GM23248 (cell line): ENCODE measurements at regions not wholly inside any gene's neighbourhood (a gene's known extent, or its start where the extent isn't known, plus 50 kb on each side); places are given as distances from the start of the nearest gene placed in this dataset.
A peak's percentile ranks its signal among the peaks of the same experiment; 100 is the strongest.
"Not testable (repeated sequence)": the region's sequence is repeated elsewhere in the genome, so short reads cannot be mapped to it uniquely, and the experiment has no call there.

Experiments
- DNase-seq: peaks from one replicate; pipeline ENCODE4 v3.0.0-alpha.2; 2015
- H2AFZ ChIP-seq: fragments of 200-600 bp; sonication (generic); 2 replicates; pipeline ENCODE4 v1.6.1; 2016; ENCODE audit warnings: antibody characterized with exemption
- H3F3A ChIP-seq: fragments of 200-600 bp; sonication (generic); 2 replicates; pipeline ENCODE4 v1.6.1; 2016; ENCODE audit warnings: mild to moderate bottlenecking, antibody characterized with exemption, mixed run types; ENCODE audit not compliant: insufficient read depth
- H3K27ac ChIP-seq: fragments of 200-600 bp; sonication (generic); 2 replicates; pipeline ENCODE4 v1.5.1; 2016; ENCODE audit warnings: mild to moderate bottlenecking
- H3K27me3 ChIP-seq: fragments of 200-600 bp; sonication (generic); replicated peaks from 2 replicates; pipeline ENCODE4 v1.6.1; 2016; ENCODE audit warnings: mild to moderate bottlenecking; ENCODE audit not compliant: insufficient read depth
- H3K36me3 ChIP-seq: fragments of 200-600 bp; sonication (generic); 2 replicates; pipeline ENCODE4 v1.6.1; 2016; ENCODE audit warnings: low read depth, mild to moderate bottlenecking
- H3K4me1 ChIP-seq: fragments of 200-600 bp; sonication (generic); 2 replicates; pipeline ENCODE4 v1.6.1; 2016; ENCODE audit warnings: mild to moderate bottlenecking; ENCODE audit not compliant: insufficient read depth
- H3K4me2 ChIP-seq: fragments of 200-600 bp; sonication (generic); one replicate; pipeline ENCODE4 v1.6.1; 2016; ENCODE audit warnings: mild to moderate bottlenecking; ENCODE audit not compliant: unreplicated experiment
- H3K4me3 ChIP-seq: fragments of 200-600 bp; sonication (generic); 2 replicates; pipeline ENCODE4 v1.5.1; 2016; ENCODE audit warnings: mild to moderate bottlenecking
- H3K79me2 ChIP-seq: fragments of 200-600 bp; sonication (generic); 2 replicates; pipeline ENCODE4 v1.6.1; 2016; ENCODE audit warnings: mild to moderate bottlenecking; ENCODE audit not compliant: insufficient read depth
- H3K9ac ChIP-seq: fragments of 200-600 bp; sonication (generic); 2 replicates; pipeline ENCODE4 v1.6.1; 2016; ENCODE audit warnings: mild to moderate bottlenecking
- H3K9me2 ChIP-seq: fragments of 200-600 bp; sonication (generic); 2 replicates; pipeline ENCODE4 v1.6.1; 2016; ENCODE audit warnings: mixed run types, mild to moderate bottlenecking, moderate library complexity; ENCODE audit not compliant: insufficient read depth
- H3K9me3 ChIP-seq: fragments of 200-600 bp; sonication (generic); one replicate; pipeline ENCODE4 v1.6.1; 2017; ENCODE audit warnings: low read depth
- H4K20me1 ChIP-seq: fragments of 200-600 bp; sonication (generic); 2 replicates; pipeline ENCODE4 v1.6.0; 2016; ENCODE audit not compliant: insufficient read depth
- EZH2 ChIP-seq: fragments of 200-600 bp; sonication (generic); IDR thresholded peaks from 2 replicates; pipeline ENCODE4 v1.6.1; 2018; ENCODE audit warnings: antibody characterized with exemption, mild to moderate bottlenecking; ENCODE audit not compliant: insufficient read depth, poor library complexity, severe bottlenecking
- EZH2phosphoT487 ChIP-seq: fragments of 200-600 bp; sonication (generic); IDR thresholded peaks from 2 replicates; pipeline ENCODE4 v1.6.1; 2018; ENCODE audit warnings: antibody characterized with exemption, moderate library complexity, mild to moderate bottlenecking, low read depth; ENCODE audit not compliant: insufficient read depth
- WGBS, 2 experiments: methylation state at CpG; one replicate each; pipeline ENCODE4 v1.1.6; 2015 to 2017; ENCODE audit warnings: low lambda C conversion rate in 2 of 2, low coverage in 1 of 2; ENCODE audit errors: missing lambda C conversion rate in 2 of 2; 5-methylcytosine and 5-hydroxymethylcytosine counted together
- in situ Hi-C: fragments of 300-500 bp; cut with MboI; formaldehyde crosslinking; loops from 2 replicates; pipeline ENCODE4 v1.15.0; 2020

DNA sequence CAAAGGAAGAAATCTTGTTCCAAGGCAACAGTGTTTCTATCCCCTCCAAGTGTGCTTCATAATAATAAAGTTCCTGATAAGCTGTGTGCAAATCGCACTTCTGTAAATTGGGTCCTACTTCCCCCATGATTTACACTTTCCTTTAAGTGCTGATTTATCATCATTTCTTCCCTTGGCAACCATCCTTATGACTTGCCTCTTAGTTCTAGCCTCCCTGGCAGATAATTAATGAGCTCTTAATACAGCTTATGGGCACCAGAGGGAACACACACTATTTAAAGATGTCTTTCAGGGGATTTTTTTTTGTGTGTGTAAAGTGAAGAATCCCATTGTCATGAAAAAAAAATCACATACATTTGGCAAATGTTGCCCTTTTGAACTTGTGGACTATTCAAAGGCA is 101.6 kb upstream of the MPHOSPH6 start:
- in situ Hi-C loops = loop anchor here (25.0 kb wide), 1 partner anchor 1166 kb away; no protein-coding TSS in a partner anchor

DNA sequence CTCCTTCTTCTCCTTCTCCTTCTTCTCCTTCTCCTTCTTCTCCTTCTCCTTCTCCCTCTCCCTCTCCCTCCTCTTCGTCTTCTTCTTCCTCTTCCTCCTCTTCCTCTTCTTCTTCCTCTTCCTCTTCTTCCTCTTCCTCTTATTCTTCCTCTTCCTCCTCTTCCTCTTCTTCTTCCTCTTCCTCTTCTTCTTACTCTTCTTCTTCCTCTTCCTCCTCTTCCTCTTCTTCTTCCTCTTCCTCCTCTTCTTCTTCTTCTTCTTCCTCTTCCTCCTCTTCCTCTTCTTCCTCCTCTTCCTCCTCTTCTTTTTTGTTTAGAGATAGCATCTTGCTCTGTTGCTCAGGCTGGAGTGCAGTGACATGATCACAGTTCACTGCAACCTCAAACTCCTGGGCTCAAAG is 97.7 kb upstream of the MPHOSPH6 start:
- not testable (repeated sequence) for H3K9ac ChIP-seq, H4K20me1 ChIP-seq, H3K36me3 ChIP-seq, H3K4me2 ChIP-seq, H3K79me2 ChIP-seq, H3K4me1 ChIP-seq, DNase-seq, H3F3A ChIP-seq, H3K27ac ChIP-seq, H3K9me3 ChIP-seq, H3K9me2 ChIP-seq, H2AFZ ChIP-seq, H3K4me3 ChIP-seq
- in situ Hi-C loops = loop anchor here (25.0 kb wide), 1 partner anchor 1170 kb away; no protein-coding TSS in a partner anchor
- WGBS, 2 experiments = 4 to 60% methylated on average over 1 of the region's 1 CpG
- peaks cover 29% of the 10 kb centered on the region for H3K27me3 ChIP-seq

More for the DNA sequence above, 101.6 kb upstream of the MPHOSPH6 start:
- Histone ChIP-seq H2AFZ (no peak overlapping the region), H3K27ac (no peak overlapping the region), H4K20me1 (no peaks in the 10 kb centered on the region), H3K9me2 (no peaks in the 10 kb centered on the region), H3K4me1 (no peaks in the 10 kb centered on the region), H3K36me3 (no peaks in the 10 kb centered on the region), H3F3A (no peaks in the 10 kb centered on the region), H3K27me3 (peaks cover 4% of the 10 kb centered on the region; the same call in 1 of the 2 replicates), H3K9me3 (no peaks in the 10 kb centered on the region), H3K9ac (no peak overlapping the region), H3K4me3 (no peak overlapping the region), H3K79me2 (no peaks in the 10 kb centered on the region), H3K4me2 (no peak overlapping the region)
- 67 to 77% methylated on average over 1 of the region's 1 CpG for WGBS, 2 experiments
- DNase-seq = no peak
- no peak for TF ChIP-seq EZH2phosphoT487
- no peak for TF ChIP-seq EZH2

DNA sequence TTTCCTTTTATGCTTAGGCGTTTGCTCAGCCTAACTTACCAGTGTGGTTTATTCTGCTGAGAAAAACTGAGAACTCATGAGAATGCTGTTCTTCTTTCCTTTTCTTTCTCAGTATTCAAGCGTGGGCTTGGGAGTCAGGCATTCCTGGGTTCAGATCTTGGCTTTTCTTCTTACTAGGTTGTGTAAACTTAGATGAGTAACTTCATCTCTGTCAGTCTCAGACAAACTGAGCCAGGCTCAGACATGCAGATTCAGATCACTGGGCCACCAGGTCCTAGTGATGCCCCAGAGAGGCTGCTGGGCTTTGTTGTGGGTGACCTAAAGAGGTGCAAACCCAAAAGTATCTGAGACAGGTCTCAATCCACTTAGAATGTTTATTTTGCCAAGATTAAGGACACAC is 95.8 kb upstream of the MPHOSPH6 start:
- no peaks in the 10 kb centered on the region for H3K9me2 ChIP-seq
- no peak for TF ChIP-seq EZH2
- no peak for TF ChIP-seq EZH2phosphoT487
- H3K79me2 ChIP-seq = no peaks in the 10 kb centered on the region
- in situ Hi-C loops = loop anchor here (25.0 kb wide), 1 partner anchor 1171 kb away; no protein-coding TSS in a partner anchor
- no peak overlapping the region for H3K9ac ChIP-seq
- H3K27ac ChIP-seq = no peak overlapping the region
- H3K4me1 ChIP-seq = no peaks in the 10 kb centered on the region
- 38% methylated on average over 2 of the region's 2 CpGs for WGBS, 2 experiments
- no peak for DNase-seq
- H3K27me3 ChIP-seq = peaks cover 40% of the 10 kb centered on the region
- H3F3A ChIP-seq = no peaks in the 10 kb centered on the region
- no peaks in the 10 kb centered on the region for H4K20me1 ChIP-seq
- H3K4me2 ChIP-seq = no peak overlapping the region
- no peaks in the 10 kb centered on the region for H3K9me3 ChIP-seq
- H3K36me3 ChIP-seq = no peaks in the 10 kb centered on the region
- H3K4me3 ChIP-seq = no peak overlapping the region
- no peak overlapping the region for H2AFZ ChIP-seq

DNA sequence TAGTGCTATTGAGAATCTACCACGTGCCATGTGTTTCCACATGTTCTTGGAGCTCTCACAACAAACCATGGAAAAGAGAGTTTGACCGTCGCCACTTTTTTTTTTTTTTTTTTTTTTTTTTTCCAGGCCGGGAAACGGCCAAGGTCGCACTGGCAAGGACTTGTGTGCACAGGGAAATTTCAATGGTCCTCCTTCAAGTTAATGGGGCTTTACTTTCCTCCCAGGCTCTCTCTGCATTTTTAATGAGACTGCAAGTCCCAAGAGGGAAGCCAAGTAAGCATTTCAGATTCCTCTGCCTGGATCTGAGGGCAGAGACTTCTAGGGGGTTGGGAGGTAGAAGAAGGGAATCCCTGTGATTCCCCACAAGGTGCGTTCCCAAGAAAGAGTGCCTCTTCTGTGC is 94.7 kb upstream of the MPHOSPH6 start:
- no peak for TF ChIP-seq EZH2phosphoT487
- no peak for TF ChIP-seq EZH2
- in situ Hi-C loops = loop anchor here (25.0 kb wide), 1 partner anchor 1173 kb away; no protein-coding TSS in a partner anchor
- Histone ChIP-seq H3K36me3 (no peaks in the 10 kb centered on the region), H3K27me3 (peaks cover 41% of the 10 kb centered on the region), H3F3A (no peaks in the 10 kb centered on the region), H3K4me1 (no peaks in the 10 kb centered on the region), H3K9ac (no peak overlapping the region), H3K79me2 (no peaks in the 10 kb centered on the region), H3K4me3 (no peak overlapping the region), H3K9me2 (no peaks in the 10 kb centered on the region), H3K27ac (no peak overlapping the region), H3K9me3 (no peaks in the 10 kb centered on the region), H3K4me2 (no peak overlapping the region), H4K20me1 (no peaks in the 10 kb centered on the region), H2AFZ (no peak overlapping the region)
- 45 to 49% methylated on average over 6 to 7 of the region's 7 CpGs for WGBS, 2 experiments
- DNase-seq = no peak

DNA sequence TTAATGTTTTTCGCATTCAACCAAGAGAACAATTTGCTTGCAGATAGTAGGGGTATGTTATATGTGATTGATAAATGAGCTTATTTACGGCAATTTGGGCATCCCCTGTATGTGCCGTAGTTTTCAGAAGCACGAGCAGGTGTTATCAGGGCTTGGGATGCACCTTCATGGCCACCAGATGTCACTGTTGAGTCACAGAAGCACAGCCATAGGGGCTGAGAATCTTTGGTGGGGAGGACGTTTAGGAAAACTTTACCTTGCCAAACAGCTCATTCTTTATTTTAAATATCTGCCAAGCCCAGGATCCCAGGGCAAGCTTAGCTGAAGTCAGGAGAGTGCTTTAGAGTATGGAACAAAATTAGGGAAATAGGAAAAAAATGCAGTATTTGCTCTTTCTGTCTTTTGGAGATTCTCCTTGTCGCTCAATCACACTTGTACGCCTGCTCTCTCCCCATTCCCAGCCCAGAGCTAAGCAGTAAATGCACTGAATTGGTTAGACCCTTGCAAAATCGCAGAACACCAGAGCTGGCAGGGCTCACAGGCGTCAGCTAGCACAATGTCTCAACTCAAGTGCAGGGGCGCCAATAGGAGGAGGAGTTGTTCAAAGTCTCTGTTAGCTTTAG is 93.6 kb upstream of the MPHOSPH6 start:
- in situ Hi-C loops = loop anchor here (25.0 kb wide), 1 partner anchor 1174 kb away; no protein-coding TSS in a partner anchor

More for the DNA sequence above, 93.6 kb upstream of the MPHOSPH6 start:
- no peaks in the 10 kb centered on the region for H3K9me3 ChIP-seq
- no peaks in the 10 kb centered on the region for H3K79me2 ChIP-seq
- H3K27ac ChIP-seq = no peak overlapping the region
- TF ChIP-seq EZH2phosphoT487 = no peak
- no peak for TF ChIP-seq EZH2
- H3K27me3 ChIP-seq = peaks cover 52% of the 10 kb centered on the region
- no peaks in the 10 kb centered on the region for H3K9me2 ChIP-seq
- H3K36me3 ChIP-seq = no peaks in the 10 kb centered on the region
- H3K4me1 ChIP-seq = no peaks in the 10 kb centered on the region
- no peak overlapping the region for H3K9ac ChIP-seq
- WGBS, 2 experiments = 16 to 17% methylated on average over 10 of the region's 10 CpGs
- no peak overlapping the region for H3K4me3 ChIP-seq
- no peaks in the 10 kb centered on the region for H4K20me1 ChIP-seq
- H2AFZ ChIP-seq = no peak overlapping the region
- no peaks in the 10 kb centered on the region for H3F3A ChIP-seq
- no peak overlapping the region for H3K4me2 ChIP-seq
- peak; percentile 64 for DNase-seq
